Epithelial cell of prostate (primary cell): ENCODE measurements at regions not wholly inside any gene's neighbourhood (a gene's known extent, or its start where the extent isn't known, plus 50 kb on each side); places are given as distances from the start of the nearest gene placed in this dataset.
"Not testable (repeated sequence)": the region's sequence is repeated elsewhere in the genome, so short reads cannot be mapped to it uniquely, and the experiment has no call there.

Experiments
- DNase-seq: peaks from one replicate; pipeline ENCODE4 v3.0.0-alpha.2; 2011; ENCODE audit warnings: low read depth, low spot score
- H3K27ac ChIP-seq: fragments of 450-650 bp; 2 replicates; pipeline ENCODE4 v1.5.1; 2017; ENCODE audit warnings: mild to moderate bottlenecking

DNA sequence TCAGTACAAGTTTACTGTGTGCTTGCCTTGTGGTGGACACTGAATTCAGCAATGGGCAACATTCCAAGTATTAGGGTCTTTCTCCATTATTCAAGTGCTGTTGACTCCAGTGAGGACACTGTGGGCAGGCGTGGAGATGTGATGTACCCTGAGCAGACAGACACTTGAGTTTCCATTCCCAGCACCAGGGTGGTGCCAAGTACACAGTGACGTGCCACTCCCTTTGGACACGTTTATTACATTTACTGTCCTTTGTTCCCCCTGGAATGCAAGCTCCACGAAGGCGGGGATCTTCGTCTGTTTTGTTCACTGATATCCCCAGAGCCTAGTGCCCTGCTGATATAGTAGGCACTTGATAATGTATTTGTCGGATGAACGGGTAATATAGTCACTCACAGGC, 130.6 kb upstream of the STX18 start:
- no peak for DNase-seq
- H3K27ac ChIP-seq, result no peak overlapping the region

DNA sequence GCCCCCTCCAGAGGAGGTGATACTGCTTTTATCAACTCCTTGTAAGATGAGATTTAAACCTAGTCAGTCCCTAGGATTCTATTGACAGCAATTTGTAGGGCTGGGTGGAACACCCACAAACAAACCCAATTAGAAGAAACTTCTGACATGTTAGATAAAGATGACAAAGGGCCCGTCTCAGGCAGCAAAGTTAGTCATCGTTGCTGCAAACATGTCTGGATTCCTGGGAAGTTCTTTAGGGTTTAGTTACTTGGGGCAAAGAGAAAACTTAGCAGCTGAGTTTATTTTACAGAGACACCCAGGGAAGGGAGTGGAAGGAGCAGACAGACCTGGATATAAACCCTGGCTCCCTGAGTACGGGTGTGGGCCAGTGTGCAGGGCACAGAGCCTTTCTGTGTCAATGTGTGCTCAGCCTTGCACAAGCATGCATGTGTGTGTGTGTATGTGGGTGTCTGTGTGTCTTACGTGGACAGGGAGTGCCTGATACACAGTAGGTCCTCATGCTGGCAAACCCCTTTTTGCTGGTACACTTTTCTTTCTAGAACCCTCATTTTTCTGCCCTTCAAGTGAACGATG, 130.0 kb upstream of the STX18 start:
- no peak overlapping the region for H3K27ac ChIP-seq
- DNase-seq, result peak; percentile 1

DNA sequence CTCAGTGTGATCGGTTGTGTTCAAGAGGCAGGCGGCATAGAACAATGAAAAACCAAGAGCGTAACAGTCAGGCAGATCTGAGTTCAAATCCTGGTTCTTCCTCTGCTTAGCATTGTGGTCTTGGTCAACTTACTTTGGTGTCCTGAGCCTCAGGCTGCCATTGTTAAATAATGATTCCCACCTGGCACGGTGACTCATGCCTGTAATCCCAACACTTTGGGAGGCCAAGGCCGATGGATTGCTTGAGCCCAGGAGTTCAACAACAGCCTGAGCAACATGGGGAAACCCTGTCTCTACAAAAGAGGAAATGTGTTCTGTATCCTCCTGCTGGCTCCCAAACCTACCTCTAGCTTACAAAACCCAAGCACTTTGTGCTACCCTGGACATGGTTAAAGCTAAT, 129.0 kb upstream of the STX18 start:
- no peak overlapping the region for H3K27ac ChIP-seq
- no peak for DNase-seq

DNA sequence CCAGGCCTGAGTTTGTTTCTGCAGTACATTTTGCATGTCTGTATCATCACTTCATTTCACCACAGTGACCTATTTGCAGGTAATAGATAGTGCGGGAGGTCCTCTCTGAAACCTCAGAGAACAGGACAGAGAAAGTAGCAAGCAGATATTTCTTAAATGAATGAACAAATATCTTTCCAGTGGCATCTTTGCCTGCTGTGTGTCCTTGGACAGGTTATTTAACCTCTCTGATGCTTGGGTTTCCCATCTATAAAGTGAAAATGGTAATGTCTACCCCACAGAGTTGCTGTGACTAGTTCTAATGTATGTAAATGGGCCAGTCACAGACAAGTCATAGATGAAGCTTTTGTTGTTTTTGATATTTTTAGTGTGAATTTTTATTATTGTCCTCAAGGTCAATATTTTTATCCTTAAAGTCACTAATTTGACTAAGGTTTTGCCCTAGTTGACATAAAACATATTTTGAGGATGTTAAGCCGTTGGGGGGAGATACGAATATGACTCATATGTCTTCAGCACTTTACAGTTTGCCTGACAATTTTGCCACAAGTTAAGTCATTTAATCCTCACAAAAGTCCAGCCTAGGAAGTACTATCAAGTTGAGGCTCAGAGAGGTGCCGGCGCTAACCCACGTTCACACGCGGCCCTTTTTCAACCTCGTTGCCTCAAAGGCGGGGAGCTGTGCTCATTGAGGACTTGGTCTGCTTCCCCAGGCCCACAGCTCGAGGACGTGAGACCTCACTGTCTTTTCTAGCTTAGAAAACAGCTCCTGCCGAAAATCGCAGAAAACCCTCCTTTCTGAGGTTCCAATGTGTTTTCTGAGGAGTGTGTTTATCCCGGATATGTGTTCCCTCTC, 126.7 kb upstream of the STX18 start:
- no peak overlapping the region for H3K27ac ChIP-seq
- DNase-seq, result no peak

DNA sequence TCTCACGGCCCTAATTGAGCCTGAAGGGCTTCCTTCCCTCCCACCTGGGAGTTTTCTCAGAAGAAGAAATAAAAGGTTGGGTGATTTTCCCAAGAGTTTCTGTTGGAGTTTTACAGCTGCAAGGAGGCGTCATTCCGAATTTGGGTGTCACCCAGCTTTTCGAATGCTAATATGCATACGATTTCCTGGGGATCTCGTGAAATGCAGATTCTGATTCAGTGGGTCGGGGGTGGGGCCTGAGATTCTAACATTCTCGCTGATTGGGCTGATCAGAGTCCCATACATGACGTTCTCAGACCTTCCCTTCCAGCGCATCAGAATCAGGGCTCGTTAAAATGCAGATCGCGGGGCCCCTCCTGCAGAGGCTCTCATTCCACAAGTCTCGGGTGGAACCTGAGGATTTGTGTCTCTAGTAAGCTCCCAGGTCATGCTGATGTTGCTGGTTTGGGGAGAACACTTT, 125.8 kb upstream of the STX18 start:
- no peak for DNase-seq
- H3K27ac ChIP-seq, result no peak overlapping the region

DNA sequence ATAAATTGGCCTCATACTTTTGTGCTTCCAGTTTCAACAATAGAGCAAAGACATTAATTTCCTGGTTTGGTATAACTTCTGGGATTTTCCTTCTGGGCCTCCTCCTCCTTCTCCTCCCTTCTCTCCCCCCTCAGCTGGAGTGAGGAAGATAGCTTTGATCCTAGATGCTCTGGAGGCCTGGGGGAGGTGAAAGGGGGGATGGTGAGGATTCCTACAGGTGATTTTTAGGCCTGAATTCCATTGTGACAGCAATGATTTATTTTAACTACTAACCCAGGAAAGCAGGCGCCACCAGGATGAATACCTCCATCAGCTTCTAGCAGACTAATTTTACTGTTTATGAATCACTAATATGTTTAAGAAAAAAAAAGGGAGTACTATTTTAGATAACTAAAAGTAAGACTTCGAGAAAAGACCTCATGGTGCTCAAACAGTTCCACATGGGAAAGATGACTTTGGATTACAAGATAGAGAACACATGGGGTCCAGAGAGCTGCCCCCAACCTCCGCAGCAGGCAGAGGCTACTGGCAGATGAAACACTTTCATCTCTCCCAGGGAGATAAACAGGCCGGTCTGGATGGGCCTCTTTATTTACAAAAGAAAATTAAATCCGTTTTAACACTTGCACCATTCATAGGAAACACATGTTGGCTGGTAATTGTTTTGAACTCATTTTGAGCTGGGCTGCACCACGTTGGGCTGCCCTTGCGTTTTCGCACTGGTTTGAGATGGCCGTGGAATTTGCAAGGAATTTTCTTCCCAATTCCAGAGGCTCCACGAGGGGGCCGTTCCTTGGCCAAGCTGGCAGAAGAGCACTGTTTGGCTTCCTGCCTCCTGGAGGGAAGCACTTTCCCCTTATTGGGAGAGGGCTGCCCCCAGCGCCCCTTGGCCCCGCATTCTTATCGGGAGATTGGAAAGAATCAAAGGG, 125.1 kb upstream of the STX18 start:
- H3K27ac ChIP-seq, result no peak overlapping the region
- no peak for DNase-seq

DNA sequence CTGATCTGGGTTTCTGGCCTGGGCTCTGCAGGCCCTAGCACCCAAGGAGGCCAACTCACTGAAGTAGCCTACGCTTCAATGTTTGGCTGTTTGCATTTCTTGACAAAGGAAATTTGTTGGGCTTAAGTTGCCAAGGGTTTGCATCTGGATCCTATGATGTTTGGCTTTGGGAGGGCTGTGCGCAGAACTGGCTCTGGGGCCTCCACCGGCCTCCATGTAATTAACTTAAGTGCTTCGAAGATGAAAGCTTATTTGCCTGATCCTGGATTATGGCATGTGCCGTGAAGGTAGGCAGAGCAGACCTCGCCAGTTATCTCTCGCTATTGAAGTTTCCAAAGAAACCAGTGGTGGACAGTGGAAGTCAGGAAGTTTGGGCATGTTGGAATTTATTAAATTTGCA, 124.3 kb upstream of the STX18 start:
- H3K27ac ChIP-seq, result no peak overlapping the region
- DNase-seq, result no peak

DNA sequence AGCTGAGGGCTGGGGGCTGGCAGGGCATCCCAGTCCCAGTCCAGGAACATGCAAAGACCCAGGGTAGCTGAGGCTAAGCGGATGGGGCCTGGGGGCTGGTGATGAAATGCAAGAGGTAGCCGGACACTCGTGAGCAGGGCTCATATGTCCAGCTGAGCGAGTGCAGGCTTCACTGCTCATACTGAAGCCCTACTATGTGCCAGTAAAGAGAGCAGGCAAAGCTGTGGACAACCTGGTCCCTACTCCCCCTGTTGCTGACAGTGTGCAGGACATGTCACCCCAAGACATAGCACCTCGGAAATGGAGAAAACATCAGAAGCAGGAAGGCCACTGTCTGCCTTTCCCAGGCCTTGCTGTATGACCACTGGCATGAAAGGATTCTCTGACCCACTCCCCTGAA, 122.4 kb upstream of the STX18 start:
- DNase-seq, result no peak
- no peak overlapping the region for H3K27ac ChIP-seq

DNA sequence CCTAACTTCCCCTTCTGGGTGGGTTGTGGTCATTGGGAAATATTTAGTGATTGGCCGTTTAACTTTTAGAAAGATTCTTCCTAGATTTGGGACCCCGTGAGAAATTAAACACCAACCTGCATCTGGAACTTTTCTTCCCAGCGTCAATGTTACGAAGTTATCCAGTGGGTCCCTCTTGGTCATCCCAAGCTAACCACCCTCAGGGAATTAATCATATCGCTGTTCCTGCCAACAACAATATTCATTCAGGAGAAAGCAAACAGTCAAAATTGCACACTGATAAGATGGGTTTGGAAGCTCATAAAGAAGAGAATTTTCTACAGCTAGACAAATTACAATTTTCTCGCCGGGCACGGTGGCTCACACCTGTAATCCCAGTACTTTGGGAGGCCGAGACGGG, 121.2 kb upstream of the STX18 start:
- DNase-seq, result no peak
- H3K27ac ChIP-seq, result no peak overlapping the region

DNA sequence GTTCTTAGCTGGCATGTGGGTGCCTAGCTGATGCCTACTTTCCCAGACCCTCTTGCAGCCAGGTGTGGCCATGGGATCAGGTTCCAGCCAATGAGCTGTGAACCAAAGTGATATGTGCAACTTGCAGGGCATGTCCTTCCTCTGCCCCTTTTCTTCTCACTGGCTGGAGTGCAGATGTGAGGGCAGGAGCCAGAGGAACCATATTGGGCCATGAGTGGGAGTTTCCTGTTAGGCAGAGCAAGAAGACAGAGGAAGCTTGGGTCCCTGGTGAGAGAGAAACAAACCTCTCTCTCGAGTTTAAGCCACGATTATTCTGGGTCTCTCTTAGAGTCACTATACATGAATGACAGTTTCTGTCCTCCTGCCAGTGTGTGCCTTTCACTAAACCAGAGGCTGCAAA, 120.4 kb upstream of the STX18 start:
- no peak for DNase-seq
- no peak overlapping the region for H3K27ac ChIP-seq

DNA sequence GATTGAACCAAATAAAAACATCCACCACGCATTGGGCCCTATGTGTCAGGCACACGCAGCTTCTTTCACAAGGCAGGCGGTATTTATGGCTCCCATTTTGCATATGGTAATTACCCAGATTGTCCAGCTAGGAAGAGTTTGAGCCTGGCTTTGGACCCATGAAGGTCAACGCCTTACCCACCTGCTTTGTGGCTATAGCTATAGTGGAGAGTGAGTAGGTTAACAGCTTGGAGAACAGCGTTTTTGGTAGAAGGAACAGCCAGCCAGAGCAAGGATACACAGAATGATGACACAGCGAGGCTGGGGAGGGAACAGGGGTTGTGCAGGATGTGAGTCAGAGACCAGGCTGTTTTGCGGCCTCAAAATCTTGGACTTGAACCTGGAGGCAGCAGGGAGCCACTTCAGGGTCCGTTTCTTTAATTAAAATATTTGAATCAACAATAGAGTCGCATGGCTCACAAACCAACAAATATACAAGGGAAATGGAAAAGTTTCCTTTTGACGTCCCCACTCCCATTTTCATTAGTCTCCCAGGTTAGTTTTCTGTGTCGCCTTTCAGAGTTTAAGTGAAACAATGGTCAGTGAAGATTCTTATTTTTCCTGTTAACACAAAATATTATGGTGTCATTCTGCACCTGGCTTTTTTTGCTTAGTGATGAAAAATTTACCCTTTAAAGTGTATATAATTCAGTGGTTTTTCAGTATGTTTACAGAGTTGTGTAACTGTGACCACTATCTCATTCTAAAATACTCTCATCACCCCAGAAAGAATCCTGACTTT, 118.2 kb upstream of the STX18 start:
- peak overlapping the region; percentile 80 for H3K27ac ChIP-seq
- peak; percentile 58 for DNase-seq

DNA sequence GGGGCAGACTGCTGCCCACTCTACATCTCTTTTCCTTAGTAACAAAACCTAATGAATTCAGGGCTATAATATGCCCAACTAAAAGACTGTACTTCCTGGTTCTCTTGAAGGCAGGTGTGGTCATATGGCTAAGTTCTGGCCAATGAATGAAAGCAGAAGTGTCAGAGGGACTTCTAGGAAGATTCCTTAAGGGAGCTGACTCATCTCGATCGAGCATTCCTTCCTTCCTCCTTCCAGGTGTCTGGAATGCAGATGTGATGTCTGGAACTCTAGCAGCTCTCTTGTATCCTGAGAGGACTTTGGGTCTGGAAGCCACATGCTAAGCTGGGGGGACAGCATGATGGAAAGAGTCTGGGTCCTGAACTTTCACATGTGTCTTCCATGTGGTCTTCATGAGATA, 116.2 kb upstream of the STX18 start:
- DNase-seq, result no peak
- no peak overlapping the region for H3K27ac ChIP-seq

DNA sequence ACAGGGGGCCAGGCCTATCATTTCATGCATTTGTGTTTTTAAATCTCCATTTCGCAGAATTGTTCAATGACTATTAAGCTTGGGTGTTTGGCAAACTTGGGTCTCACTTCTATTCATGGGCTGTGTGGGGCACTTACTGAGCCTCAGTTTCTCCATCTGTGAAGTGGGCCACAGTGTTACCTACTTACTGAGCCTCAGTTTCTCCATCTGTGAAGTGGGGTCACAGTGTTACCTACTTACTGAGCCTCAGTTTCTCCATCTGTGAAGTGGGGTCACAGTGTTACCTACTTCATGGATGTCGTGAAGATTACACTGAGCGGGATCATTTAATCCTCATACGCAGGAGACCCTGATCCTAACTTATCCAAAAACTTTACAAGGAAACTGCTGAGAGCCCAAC, 115.1 kb upstream of the STX18 start:
- DNase-seq, result no peak
- no peak overlapping the region for H3K27ac ChIP-seq

DNA sequence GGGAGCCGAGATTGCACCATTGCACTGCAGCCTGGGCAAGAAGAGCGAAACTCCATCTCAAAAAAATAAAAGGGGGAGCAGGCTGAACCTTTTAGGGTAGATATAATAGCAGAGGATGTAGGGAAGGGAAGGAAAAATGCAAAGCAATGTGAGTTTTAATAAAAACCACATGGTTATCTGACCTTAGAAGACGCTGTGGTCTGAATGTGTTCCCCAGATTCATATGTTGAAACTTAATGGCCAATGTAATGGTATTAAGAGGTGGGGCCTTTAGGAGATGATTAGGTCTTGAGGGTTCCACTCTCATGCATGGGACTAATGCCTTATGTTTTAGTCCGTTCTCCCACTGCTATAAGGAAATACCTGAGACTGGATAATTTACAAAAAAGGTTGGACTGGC, 114.1 kb upstream of the STX18 start:
- no peak for DNase-seq
- H3K27ac ChIP-seq, result no peak overlapping the region

DNA sequence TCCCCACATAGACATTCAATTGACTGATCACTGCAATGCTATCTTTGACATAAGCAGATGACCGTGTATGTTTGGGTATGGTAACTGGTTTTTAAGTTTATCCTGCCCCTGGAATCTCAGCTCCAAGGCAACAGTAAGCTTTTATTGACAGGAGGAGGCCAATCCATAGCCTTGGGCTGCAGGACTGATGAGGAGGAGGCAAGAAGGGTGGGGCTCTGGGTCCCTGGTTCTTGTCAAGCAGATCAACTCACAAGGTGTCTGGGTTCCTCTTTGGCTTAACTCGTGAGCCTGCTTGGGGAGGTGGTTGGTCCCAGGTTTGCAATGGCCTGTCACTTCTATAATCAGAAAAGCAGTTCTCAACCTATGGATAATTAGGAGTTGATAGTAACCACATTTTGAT, 113.2 kb upstream of the STX18 start:
- H3K27ac ChIP-seq, result no peak overlapping the region
- DNase-seq, result no peak

DNA sequence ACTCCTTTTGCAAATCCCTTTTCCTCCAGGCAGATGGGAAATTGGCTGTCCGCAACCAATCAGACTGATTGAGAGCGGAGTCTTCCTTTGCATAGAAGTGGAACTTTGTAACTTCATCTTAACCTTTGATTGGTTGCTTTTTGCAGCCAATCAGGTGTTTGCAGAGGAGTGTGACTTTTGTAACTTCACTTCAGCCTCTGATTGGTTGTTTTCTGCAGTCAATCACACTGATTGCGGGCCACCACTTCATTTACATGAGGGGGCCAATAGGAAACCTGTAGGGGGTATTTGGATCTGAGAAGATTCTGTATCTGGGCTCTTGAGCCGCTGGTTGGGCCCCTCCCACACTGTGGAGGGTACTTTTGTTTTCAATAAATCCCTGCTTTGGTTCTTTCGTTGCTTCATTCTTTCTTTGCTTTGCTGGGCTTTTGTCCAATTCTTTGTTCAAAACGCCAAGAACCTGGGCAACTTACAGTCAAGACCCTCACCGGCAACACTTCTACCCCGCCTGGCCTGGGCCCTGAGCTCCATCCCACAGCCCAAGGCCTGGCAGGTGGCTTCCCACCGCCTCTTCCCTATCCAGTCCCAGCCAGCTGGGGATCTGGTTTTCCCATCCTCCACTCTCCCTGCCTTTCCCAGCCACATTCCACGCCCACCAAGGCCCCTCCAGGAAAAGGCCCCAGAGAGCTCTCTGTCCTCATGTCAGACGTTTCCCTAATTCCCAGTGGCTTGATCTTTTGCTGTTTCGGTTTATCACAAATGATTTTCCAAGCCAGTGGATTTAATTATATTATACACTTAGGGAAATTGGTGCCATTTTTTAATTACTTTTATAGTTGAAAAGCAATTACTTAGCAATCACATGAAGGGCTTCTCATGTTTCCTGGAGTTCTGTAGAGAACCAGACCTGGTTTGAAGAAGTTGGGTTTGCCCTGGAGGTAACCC, 110.2 kb upstream of the STX18 start:
- DNase-seq, result no peak

DNA sequence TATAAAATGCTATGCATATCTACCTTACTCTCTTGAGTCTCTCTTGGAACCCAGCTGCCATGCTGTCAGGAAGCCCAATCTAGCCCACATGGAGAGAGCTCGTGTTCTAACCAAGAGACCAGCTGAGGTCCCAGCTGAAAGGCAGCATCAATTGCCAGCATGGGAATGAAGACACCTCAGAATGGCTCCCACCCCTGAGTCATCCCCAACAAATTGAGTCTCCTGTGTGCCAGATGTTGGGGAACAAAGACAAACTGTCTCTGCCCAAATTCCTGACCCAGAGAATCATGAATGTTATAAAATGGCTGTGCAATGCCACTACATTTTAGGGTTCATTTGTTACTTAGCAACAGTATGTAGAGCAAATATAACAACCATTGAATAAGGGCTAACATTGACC, 105.2 kb upstream of the STX18 start:
- H3K27ac ChIP-seq, result no peak overlapping the region
- peak; percentile 8 for DNase-seq

More for the DNA sequence above, 110.2 kb upstream of the STX18 start:
- no peak overlapping the region for H3K27ac ChIP-seq

DNA sequence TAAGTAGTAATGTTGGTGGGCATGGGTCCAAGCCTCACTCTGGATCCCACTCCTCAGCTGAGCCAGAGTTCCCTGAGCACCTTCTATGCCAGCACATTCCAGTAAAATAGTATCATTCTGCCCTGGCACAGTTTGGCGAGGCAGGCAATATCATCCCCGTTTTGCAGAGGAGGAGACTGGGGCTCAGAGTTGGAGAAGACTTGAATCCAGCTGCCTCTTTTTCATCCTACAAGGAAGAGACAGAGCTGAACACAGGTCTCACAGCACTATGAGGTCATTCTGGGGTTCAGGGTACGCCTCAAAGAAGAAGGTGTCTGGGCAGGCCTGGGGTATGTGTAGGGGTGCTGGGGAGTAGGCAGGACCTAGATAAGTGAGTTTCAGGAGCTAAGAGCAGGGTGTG, 103.9 kb upstream of the STX18 start:
- DNase-seq, result no peak
- no peak overlapping the region for H3K27ac ChIP-seq

DNA sequence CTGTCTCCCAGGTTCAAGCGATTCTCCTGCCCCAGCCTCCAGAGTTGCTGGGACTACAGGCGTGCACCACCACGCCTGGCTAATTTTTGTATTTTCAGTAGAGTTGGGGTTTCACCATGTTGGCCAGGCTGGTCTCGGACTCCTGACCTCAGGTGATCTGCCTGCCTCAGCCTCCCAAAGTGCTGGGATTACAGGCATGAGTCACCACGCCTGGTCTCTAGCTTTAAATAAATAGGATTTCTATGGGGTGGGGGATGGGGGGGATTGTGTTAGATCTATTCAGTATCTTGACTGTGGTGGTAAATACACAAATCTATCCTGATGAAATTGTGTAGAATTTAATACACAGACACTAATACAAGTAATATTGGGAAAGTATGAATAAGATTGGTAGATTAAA, 102.4 kb upstream of the STX18 start:
- peak overlapping the region; percentile 78 for H3K27ac ChIP-seq
- not testable (repeated sequence) for DNase-seq
